ENCODE measurements at regions not wholly inside any gene's neighbourhood (a gene's known extent, or its start where the extent isn't known, plus 50 kb on each side); places are given as distances from the start of the nearest gene placed in this dataset.

- peak; percentile 41 for DNase-seq
- in situ Hi-C loops (cut with MboI; ENCODE audit: low sequenced_read_pairs), result no loop called here
Measured at GRCh38 chr2:207248702-207249377, 83.1 kb upstream of the KLF7 start.

More at GRCh38 chr2:207248702-207249377, 83.1 kb upstream of the KLF7 start:
- POLR2A ChIA-PET (ENCODE audit: unreplicated experiment), result no interaction called here
- no peak overlapping the region for H3K27ac ChIP-seq (ENCODE audit: insufficient read depth, low read length)
- H4K20me1 ChIP-seq (ENCODE audit: insufficient read depth, low read length), result no peaks in the 10 kb centered on the region
- peak overlapping the region; percentile 62; the same call in 1 of the 2 replicates for H4K91ac ChIP-seq (ENCODE audit: insufficient read depth, low read depth, low read length)
- dilution Hi-C loops (cut with HindIII; ENCODE audit: low sequenced_read_pairs, unreplicated experiment), result no loop called here
- H3K9ac ChIP-seq (ENCODE audit: low read depth, low read length), result no peak overlapping the region
- no peak for ATAC-seq (ENCODE audit: low read depth)
- H2BK5ac ChIP-seq (ENCODE audit: low read depth, low read length, poor library complexity, severe bottlenecking), result peak overlapping the region; percentile 76
- H3K56ac ChIP-seq (ENCODE audit: extremely low read depth, insufficient read depth, low read length), result no peak overlapping the region
- H3K4me2 ChIP-seq (ENCODE audit: low read depth, low read length), result no peak overlapping the region
- BruUV-seq (replicated peaks), result no TSS peak
- no peak overlapping the region for H3K4me3 ChIP-seq (ENCODE audit: insufficient read depth, low read depth, low read length)
- no peaks in the 10 kb centered on the region for H3K27me3 ChIP-seq (ENCODE audit: control insufficient read depth, insufficient read depth, low read length)
- CTCF ChIA-PET, result interaction anchor here (0.9 kb wide), 1 partner anchor 10 kb away, joined by 3 read pairs; no protein-coding TSS in a partner anchor
- peak overlapping the region; percentile 89; the same call in 1 of the 2 replicates for H2BK120ac ChIP-seq (ENCODE audit: low read depth, low read length)
- no peak overlapping the region for H2AFZ ChIP-seq (replicated peaks; ENCODE audit: low read length, poor library complexity)
- H3K4ac ChIP-seq (ENCODE audit: low read depth, low read length), result peak overlapping the region; percentile 79
- peak overlapping the region in 1 of 2 experiments; percentile 64; a peak in 3 of 4 replicates for H4K8ac ChIP-seq (ENCODE audit: low read depth in 2 of 2, low read length in 2 of 2)
- no peak overlapping the region for H2AK9ac ChIP-seq (replicated peaks; ENCODE audit: low read depth, low read length, poor library complexity)
- H3K4me1 ChIP-seq (ENCODE audit: control insufficient read depth, insufficient read depth, low read length), result peaks cover 24% of the 10 kb centered on the region
- peaks cover 17 to 44% of the 10 kb centered on the region in 2 experiments; a peak in 3 of 4 replicates for H3K79me1 ChIP-seq (ENCODE audit: low read depth in 1 of 2, low read length in 2 of 2)
- peaks cover 31% of the 10 kb centered on the region for H3K9me1 ChIP-seq (ENCODE audit: insufficient read depth, low read length)
- peak overlapping the region; percentile 96 for H2BK20ac ChIP-seq (ENCODE audit: low read depth, low read length)
- 56% methylated on average over 1 of the region's 4 CpGs; no CpG with 5 or more reads in 1 of the 2 experiments for WGBS, 2 experiments (ENCODE audit: extremely low coverage in 2 of 2, insufficient read length in 1 of 2)
- H3K9me3 ChIP-seq (ENCODE audit: control insufficient read depth, insufficient read depth, low read length), result no peaks in the 10 kb centered on the region
- H3K14ac ChIP-seq (replicated peaks; ENCODE audit: low read depth, low read length), result peak overlapping the region; percentile 93
- H2BK15ac ChIP-seq (ENCODE audit: low read depth, low read length), result peak overlapping the region; percentile 82
- TF ChIP-seq MXI1 (IDR thresholded peaks at IDR 0.05; ENCODE audit: borderline replicate concordance, low read depth, low read length), result no peak
- peak; percentile 68 for TF ChIP-seq CEBPB (IDR thresholded peaks at IDR 0.05; ENCODE audit: low read depth, low read length)
- TF ChIP-seq CHD1 (IDR thresholded peaks at IDR 0.05; ENCODE audit: low read depth, low read length), result no peak
- no peak for TF ChIP-seq RAD21 (IDR thresholded peaks at IDR 0.05; ENCODE audit: low read length)
- H3K23ac ChIP-seq (ENCODE audit: low read depth, low read length), result no peak overlapping the region
- no peak overlapping the region for H4K5ac ChIP-seq (ENCODE audit: low read depth, low read length)
- H3K36me3 ChIP-seq (ENCODE audit: control insufficient read depth, insufficient read depth, low read length), result no peaks in the 10 kb centered on the region; the same call in 1 of the 2 replicates
- peak overlapping the region; percentile 89; the same call in 1 of the 2 replicates for H2AK5ac ChIP-seq (ENCODE audit: low read depth, low read length)
- H3K18ac ChIP-seq (ENCODE audit: low read depth, low read length), result peak overlapping the region; percentile 42; the same call in 1 of the 2 replicates
- intact Hi-C loops (cut with micrococcal nuclease), result no loop called here

Measured in IMR-90 (cell line).